MM.1S (cell line): ENCODE measurements at regions not wholly inside any gene's neighbourhood (a gene's known extent, or its start where the extent isn't known, plus 50 kb on each side); places are given as distances from the start of the nearest gene placed in this dataset.

Experiments used
- EZH2 ChIP-seq: fragments of 300-600 bp; sonication (generic); optimal IDR thresholded peaks from 2 replicates; pipeline ENCODE3; 2017; ENCODE audit warnings: low read depth, mild to moderate bottlenecking, antibody characterized with exemption, low read length, mixed read lengths
- TF ChIP-seq, protein P1 (sequence below): fragments of 300-600 bp; sonication (generic); IDR thresholded peaks from 2 replicates; pipeline ENCODE4 v1.5.1; 2016; ENCODE audit warnings: antibody characterized with exemption, low read length, mixed read lengths

DNA sequence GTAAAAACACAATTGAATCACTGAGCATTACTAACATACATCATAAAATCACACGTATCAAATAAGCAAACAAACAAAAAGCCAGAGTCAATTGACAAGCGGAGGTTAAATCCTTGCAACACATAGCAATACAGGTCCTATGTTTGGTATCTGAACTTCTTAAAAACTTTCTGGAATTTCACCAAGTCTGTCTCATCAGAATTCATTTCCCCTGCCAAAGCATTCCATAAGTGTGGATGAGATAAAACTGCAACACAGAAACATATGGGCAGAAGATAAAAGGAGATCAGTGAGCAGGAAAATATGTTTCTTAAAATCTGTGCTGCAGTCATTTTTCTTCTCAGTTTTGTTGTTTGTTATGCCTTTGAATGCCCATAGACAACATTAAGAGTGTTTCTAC, 1155.5 kb downstream of the TBL1XR1 start:
- TF ChIP-seq, protein P1, sequence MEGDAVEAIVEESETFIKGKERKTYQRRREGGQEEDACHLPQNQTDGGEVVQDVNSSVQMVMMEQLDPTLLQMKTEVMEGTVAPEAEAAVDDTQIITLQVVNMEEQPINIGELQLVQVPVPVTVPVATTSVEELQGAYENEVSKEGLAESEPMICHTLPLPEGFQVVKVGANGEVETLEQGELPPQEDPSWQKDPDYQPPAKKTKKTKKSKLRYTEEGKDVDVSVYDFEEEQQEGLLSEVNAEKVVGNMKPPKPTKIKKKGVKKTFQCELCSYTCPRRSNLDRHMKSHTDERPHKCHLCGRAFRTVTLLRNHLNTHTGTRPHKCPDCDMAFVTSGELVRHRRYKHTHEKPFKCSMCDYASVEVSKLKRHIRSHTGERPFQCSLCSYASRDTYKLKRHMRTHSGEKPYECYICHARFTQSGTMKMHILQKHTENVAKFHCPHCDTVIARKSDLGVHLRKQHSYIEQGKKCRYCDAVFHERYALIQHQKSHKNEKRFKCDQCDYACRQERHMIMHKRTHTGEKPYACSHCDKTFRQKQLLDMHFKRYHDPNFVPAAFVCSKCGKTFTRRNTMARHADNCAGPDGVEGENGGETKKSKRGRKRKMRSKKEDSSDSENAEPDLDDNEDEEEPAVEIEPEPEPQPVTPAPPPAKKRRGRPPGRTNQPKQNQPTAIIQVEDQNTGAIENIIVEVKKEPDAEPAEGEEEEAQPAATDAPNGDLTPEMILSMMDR: no peak
- no peak for TF ChIP-seq EZH2
